HG03095 (cell line): ENCODE measurements at regions not wholly inside any gene's neighbourhood (a gene's known extent, or its start where the extent isn't known, plus 50 kb on each side); places are given as distances from the start of the nearest gene placed in this dataset.

ENCODE experiments used
- ATAC-seq: cut with Tn5 transposase; IDR thresholded peaks from one replicate; pipeline ENCODE4 v1.9.1; 2021; ENCODE audit warnings: moderate library complexity; ENCODE audit not compliant: unreplicated experiment

- ATAC-seq, result no peak
These were observed 333.3 kb upstream of the PLXNA2 start for GRCh38 chr1:208577381-208577905.

GRCh38 chr1:208581209-208581608, 337.0 kb upstream of the PLXNA2 start:
- ATAC-seq, result no peak

- no peak for ATAC-seq
These were observed 337.5 kb upstream of the PLXNA2 start for GRCh38 chr1:208581667-208582066.

GRCh38 chr1:208584167-208584755, 340.1 kb upstream of the PLXNA2 start:
- no peak for ATAC-seq

GRCh38 chr1:208587110-208587509, 342.9 kb upstream of the PLXNA2 start:
- peak; percentile 100 for ATAC-seq

DNA sequence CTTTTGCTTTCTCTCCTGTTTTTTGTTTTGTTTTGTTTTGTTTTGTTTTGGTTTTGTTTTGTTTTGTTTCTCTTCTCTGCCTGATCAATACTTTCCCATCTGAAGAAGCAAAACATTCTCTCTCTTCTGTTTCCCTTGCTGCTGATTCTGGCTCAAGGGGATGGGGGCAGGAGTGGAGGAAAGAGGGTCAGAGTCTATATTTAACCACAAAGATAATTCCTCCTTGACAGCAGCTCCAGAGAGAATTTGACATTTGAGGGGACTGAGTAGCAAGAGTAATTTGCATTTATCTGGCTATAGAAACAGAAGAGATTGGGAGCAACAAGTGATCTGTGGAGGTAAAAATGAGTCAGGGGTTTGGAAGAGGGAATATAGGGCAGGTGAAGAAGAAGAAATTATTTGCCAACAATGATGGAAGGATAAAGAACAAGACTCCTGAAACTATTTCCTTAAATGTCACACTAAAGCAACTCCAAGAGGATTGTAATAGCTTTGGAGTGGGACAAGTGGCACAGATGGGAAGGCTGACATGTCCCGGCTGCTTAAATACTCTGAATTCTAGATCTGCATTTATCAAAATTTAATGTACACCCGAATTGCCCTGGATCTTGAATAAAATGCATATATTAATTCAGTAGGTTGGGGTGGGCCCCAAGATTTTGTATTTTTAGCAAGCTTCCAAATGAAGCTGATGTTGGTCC, 349.3 kb upstream of the PLXNA2 start:
- no peak for ATAC-seq

GRCh38 chr1:208595236-208595635, 351.1 kb upstream of the PLXNA2 start:
- ATAC-seq, result no peak

DNA sequence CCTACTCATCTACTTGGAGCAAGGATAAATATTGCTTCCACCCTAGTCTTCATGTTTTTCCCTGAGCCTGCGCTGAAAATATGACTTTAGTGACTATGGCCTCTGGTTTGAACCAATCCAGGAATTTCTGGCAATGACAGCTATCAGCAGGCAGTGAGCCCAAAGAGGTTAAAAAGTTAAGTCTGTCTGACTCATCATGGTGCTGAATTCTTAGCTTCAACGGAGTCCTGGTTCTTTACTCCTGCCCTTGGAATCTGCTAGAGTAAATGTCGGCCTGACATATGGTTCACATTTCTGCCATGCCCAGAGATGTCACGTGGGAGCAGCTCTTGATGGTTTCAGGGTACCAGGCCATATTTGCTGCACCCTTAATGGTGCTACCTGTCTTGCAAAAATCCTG, 351.6 kb upstream of the PLXNA2 start:
- ATAC-seq, result no peak

- ATAC-seq, result no peak
These were observed 353.4 kb upstream of the PLXNA2 start for GRCh38 chr1:208597571-208597970.

DNA sequence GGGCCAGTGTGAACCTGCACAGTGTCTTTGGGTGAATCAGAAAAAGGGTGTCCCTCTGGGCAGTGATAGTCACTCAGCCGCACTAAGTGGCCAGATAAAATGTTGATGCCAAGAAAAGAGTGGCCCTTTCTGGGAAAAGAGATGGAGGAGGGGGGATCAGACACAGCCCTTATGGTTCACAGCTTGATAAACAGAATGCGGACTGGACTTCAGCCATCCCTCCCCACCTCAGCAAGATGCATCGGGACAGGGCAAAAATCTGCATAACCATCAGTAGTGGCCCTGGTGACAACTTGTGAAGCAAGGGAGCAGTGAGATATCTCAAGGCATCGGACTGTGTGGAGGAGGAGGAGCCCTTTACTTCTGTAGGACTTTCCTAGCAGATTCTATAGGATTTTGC, 353.8 kb upstream of the PLXNA2 start:
- ATAC-seq, result no peak

- no peak for ATAC-seq
These were observed 354.9 kb upstream of the PLXNA2 start for GRCh38 chr1:208599063-208599462.

DNA sequence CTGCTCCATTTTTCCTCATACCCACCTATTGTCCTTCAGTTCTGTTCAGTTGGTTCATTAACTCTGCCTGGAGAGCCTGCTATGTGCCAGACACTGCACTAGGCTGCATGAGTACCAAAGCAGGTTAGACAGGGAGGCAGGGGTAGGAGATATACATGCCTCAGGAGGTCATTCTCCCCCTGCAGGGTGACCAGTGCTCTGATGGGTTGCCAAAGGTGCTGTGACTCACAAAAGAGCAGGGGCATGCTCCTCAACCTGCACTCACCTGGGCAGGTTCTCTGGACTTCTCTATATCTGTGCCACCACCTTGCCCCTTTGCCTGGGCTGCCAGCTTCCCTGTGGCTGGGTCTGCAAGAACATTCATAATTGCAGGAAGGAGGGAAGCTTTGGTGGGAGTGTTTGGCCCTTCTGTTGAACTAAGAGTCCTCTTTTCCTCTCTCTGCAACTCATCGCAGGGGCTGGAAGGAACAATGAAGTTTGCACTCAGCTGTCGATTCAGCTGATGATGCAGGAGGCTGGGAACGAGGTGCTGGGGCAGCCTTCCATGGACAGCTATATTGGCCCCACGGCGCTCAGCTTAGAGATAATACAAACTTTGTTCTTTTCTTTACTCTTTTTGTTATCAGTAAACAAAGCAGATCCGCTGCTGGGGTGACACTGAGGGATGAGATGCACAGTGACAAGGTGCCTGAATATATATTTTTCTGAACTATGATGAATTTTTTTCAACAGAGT, 356.4 kb upstream of the PLXNA2 start:
- ATAC-seq, result no peak

- no peak for ATAC-seq
These were observed 357.4 kb upstream of the PLXNA2 start for GRCh38 chr1:208601561-208601960.

- no peak for ATAC-seq
These were observed 359.5 kb upstream of the PLXNA2 start for GRCh38 chr1:208603721-208604120.

- ATAC-seq, result peak; percentile 95
These were observed 360.1 kb upstream of the PLXNA2 start for GRCh38 chr1:208604295-208604694.

DNA sequence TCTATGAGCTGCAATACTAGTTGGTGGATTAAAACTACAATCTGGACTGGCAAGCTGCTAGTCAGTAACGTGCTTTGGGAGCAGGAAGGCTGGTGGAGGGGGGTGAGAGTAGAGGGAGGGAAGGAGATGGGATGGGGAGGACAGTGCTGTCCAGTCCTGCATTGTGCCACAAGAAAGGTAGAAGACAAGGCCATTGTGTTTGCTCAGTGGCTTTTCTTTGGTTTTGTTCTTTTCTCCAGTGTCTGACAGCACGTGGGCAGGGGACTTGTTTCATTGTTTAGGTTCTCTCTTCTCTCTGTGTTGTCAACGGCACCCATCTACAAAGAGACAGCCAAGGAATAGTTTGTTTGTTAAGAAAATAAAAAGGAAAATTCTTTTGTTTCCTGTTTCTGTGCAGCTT, 362.8 kb upstream of the PLXNA2 start:
- ATAC-seq, result no peak

DNA sequence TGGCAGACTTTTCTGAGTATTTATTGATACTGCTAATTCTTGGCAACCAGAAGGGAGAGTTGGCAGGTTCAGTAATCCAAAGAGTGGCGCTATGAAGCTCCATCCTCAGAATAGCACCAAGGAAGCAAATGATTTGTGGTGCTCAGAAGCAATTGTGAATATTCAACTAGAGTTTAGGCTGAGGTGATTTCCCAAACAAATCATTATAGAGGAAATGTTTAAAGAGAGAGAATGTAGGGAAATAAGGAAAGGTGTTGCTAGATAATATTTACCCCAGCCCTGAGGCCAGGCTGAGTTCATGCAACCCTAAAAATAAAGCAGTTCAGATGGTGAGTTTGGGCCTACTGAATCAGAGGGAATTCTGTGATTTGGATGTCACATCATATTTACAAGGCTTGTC, 363.4 kb upstream of the PLXNA2 start:
- ATAC-seq, result no peak

- no peak for ATAC-seq
These were observed 370.4 kb upstream of the PLXNA2 start for GRCh38 chr1:208614610-208615009.

- no peak for ATAC-seq
These were observed 371.2 kb upstream of the PLXNA2 start for GRCh38 chr1:208615371-208615770.

DNA sequence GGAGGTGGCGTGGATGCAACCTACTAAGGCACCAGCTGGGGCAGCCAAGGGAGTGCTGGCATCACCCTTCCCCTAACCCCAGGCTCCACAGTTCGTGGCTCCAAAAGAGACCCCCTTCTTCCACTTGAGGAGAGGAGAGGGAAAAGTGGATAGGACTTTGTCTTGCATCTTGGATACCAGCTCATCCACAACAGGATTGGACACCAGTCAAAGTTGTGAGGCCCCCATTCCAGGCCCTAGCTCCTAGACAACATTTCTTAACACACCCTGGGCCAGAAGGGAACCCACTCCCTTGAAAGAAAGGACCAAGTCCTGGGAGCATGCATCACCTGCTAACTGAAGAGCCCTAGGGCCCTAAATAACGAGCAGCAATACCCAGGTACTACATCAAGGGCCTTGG, 372.6 kb upstream of the PLXNA2 start:
- ATAC-seq, result no peak

GRCh38 chr1:208628022-208628914, 384.1 kb upstream of the PLXNA2 start:
- no peak for ATAC-seq
